VCaP (cell line): ENCODE measurements at regions not wholly inside any gene's neighbourhood (a gene's known extent, or its start where the extent isn't known, plus 50 kb on each side); places are given as distances from the start of the nearest gene placed in this dataset.

Experiments used
- H3K27ac ChIP-seq: fragments of 450-650 bp; 2 replicates; pipeline ENCODE4 v1.5.1; 2017
- CTCF ChIP-seq: fragments of 450-650 bp; conservative IDR thresholded peaks from 2 replicates; pipeline ENCODE4 v1.5.1; 2017; ENCODE audit warnings: mild to moderate bottlenecking, moderate library complexity

GRCh38 chrX:140563893-140564292 lies 59.0 kb upstream of the SOX3 start:
- H3K27ac ChIP-seq = no peak overlapping the region
- no peak for TF ChIP-seq CTCF
